ENCODE measurements at regions not wholly inside any gene's neighbourhood (a gene's known extent, or its start where the extent isn't known, plus 50 kb on each side); places are given as distances from the start of the nearest gene placed in this dataset.

- TF ChIP-seq REST (IDR thresholded peaks at IDR 0.05; ENCODE audit: insufficient read depth in 1 of 2, low read depth in 2 of 2, low read length in 2 of 2) (no peak), POLR2AphosphoS5 (IDR thresholded peaks at IDR 0.05; ENCODE audit: low read depth, low read length) (no peak)
These were observed 180.7 kb upstream of the NCAM1 start for GRCh38 chr11:112780351-112781087.
